Activated CD8-positive, alpha-beta memory T cell treated with anti-CD3 and anti-CD28 coated beads for 36 hours (primary cell): ENCODE measurements at regions not wholly inside any gene's neighbourhood (a gene's known extent, or its start where the extent isn't known, plus 50 kb on each side); places are given as distances from the start of the nearest gene placed in this dataset.
"Not testable (repeated sequence)": the region's sequence is repeated elsewhere in the genome, so short reads cannot be mapped to it uniquely, and the experiment has no call there.

Source experiments
- CTCF ChIA-PET: fragments of 350-600 bp; sonication (Branson Sonifier 250); formaldehyde crosslinking; loops from one replicate; lab custom pipeline; 2021; ENCODE audit warnings: antibody characterized with exemption; lab: Charles Lee
- POLR2A ChIA-PET: fragments of 350-600 bp; sonication (Branson Sonifier 250); formaldehyde crosslinking; loops from one replicate; lab custom pipeline; 2021; ENCODE audit warnings: antibody characterized with exemption; lab: Charles Lee

DNA sequence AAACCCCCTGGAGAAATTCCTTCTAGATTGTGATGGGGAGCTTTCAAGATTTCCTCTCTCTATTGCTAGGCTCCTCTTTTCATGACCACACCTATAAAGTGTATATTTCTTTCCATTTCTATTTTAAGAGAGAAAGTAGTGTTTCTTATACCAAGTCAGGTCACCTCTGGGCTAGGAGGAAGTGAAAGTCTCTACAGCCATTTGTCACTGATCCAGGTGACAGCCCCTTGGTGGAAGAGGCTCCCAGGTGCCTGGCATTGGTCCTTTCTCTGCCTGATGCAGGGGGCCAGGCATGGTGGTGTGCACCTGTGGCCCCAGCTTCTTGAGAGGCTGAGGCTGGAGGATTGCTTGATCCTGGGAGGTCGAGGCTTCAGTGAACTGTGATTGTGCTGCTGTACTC is 64.7 kb downstream of the DHCR7 start:
- POLR2A ChIA-PET = no interaction called here
- CTCF ChIA-PET = no interaction called here

DNA sequence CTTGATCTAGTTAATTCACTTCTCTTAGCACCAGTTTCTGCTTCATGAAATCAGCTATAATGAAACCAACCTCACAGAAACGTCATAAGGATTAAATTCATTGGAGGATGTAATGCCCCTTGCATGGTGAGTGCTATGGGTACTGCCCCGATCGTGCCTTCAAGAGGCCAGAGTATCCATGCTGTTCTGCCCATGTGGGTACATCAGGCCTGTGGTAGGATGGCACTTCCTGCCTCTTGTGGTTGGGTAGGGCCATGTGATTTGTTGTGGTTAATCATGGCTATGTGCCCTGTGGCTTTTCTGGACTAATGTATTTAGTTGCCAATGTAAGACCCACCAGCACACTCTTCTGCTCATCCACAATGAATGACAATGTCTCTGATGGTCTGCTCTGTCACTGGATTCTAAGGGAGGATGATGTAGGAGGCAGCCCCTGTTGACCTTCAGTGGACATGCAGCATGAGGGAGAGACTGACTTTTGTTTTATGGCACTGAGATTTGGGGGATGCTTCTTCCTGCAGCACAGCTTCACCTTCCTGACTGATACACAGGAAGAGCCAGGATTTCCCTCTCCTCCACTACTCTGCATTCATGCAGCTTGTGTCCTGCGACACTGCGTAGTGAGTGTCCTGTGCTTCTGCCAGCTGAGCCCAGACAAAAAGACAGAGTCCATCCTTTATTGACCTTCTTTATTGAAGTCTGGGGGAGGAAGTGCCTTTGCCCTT is 66.2 kb downstream of the DHCR7 start:
- ChIA-PET CTCF (no interaction called here), POLR2A (no interaction called here)

DNA sequence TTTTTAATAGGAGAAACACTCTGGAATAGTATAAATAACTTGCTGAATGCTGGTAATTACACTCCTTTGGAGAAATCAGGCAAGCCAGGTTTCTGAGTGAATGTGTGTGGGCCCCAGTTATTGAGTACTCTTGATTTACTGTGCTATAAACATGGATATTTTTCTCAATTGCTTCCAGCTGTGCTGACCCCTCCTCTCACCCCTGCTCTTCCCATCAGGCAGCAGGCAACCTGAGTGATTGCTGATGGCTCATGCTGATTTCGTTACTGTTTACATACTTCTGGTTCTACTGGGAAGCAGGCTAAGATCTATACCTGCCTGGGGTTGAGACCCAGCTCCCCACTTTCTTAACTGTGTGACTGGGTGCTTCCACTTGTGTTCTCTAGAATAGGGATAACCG is 68.5 kb downstream of the DHCR7 start:
- POLR2A ChIA-PET = no interaction called here
- CTCF ChIA-PET = no interaction called here

DNA sequence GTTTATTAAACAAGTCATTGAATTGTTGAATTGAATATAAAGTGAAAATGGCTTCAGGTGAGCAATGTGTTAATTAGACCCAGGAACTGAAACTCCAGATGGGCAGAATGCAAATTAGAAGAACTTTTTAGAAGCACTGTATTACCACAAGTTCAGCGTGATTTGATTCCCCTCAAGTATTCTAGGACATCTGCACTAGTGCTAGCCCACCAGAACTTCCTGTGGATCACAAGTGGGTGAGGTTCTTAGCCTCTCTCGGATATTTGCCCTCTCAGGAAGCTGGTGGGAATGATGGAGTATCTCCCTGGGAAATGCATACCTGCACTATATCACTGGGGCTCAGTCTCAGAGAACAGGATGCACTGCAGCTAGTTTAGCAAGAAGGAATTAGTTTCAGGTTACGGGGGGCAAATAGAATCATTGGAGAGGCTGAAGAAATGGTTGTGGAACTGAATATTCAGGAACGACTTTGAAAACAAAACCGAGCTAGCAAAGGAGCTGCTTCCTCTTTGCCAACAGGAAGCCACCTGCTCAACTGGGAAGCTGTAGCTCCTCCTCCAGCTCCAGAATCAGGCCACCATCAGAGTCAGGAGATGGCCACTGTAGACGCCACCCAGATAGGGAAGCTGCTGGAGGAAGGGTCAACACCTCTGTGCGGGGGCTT is 74.3 kb downstream of the DHCR7 start:
- ChIA-PET POLR2A (no interaction called here), CTCF (no interaction called here)

DNA sequence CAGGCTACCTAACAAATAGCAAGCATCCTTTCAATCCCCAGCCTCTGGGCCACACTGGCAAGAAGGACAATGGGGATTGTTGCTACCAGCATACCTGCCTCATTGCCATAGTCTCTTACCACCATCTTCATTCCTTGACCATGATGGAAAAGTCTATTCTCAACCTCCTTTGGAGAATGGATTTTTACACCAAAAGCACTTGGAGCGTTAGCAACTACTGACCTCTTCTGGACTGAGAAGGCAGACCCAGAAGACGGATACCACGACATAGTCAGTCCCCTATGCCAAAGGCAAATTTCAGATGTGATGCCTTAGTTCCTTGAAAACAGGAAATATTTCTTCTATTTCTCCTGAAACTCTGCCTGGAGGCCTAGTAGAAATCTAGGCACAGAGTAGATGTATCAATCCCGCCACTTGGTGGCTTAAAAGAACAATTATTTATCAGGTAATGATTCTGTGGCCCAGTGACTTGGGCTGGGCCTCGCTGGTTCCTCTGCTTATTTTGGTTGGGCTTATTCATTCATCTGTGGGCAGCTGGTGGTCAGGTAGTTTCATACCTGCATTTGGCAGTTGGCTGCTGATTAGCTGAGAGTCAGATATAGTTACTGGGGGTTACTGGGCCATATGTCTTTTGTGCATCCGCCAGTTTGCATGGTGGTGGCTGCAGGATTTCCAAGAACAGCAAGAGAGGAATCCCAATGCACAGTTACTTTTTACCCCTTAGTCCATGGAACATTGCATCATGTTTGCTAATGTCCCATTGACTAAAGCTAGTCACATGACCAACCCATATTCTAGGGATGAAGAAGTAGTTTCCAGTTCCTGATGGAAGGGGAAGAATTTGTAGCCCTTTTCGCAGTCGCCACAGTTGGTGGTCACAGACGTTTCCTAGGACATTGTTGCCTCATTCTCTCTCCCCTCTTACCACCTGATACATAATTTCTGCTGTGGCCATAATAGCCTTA is 75.2 kb downstream of the DHCR7 start:
- ChIA-PET CTCF (no interaction called here), POLR2A (no interaction called here)

DNA sequence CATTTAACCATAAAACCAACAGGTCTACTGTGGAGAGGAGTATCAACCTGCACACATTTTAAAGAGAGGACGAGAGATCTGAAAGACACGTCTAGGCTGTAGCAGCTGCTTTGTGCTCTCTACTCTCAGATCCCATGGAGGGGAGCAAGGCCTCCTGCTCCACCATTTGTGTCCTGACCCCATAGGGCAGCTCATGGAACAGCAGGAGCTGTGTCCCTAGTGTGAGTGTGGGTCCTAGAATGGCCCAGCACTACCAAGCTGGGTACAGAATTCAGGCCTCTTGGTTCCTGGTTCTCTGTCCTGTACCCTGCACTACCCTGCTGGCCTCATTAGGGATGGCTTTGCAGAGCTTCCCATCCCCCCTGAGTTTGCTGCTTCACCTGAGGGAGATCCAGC is 76.5 kb downstream of the DHCR7 start:
- ChIA-PET CTCF (no interaction called here), POLR2A (no interaction called here)

DNA sequence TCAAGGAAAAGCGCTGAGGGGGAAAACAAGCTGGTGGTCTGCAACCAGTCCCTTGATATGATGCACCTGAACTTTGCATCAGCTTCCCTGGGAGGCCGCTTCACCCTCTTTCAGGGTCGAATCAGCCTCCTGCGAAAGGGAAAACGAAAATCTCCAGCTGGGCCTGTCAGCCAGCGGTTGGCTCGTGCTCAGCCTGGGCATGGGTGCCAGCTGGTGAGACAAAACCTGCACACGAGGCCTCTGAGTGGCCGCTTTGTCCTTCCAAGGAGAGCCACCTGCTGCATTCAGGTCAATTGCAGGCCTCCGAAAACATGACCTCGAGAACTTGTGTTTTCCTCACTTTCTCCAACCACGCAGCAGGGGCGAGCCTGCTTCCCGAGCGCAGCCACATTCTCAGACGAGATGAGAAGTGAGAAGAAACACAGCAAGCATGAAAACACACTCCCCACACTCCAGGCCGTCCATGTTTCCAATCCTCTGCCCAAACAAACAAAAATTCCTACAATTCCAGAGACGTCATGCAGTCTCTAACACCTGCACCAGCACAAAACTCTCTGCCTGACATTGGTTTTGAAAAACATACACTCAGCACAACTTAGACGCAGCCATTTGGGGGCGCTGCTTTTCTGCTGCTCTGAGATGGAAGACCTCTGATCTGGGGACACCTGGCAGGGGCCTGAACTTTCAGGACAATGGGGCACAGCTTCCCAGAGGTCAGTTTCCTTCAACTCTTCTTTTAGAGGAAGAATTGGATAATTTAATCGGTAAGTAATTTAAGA is 77.1 kb downstream of the DHCR7 start:
- POLR2A ChIA-PET = no interaction called here
- CTCF ChIA-PET = interaction anchor here (0.8 kb wide), 1 partner anchor 21 kb away, joined by 3 read pairs; no protein-coding TSS in a partner anchor

DNA sequence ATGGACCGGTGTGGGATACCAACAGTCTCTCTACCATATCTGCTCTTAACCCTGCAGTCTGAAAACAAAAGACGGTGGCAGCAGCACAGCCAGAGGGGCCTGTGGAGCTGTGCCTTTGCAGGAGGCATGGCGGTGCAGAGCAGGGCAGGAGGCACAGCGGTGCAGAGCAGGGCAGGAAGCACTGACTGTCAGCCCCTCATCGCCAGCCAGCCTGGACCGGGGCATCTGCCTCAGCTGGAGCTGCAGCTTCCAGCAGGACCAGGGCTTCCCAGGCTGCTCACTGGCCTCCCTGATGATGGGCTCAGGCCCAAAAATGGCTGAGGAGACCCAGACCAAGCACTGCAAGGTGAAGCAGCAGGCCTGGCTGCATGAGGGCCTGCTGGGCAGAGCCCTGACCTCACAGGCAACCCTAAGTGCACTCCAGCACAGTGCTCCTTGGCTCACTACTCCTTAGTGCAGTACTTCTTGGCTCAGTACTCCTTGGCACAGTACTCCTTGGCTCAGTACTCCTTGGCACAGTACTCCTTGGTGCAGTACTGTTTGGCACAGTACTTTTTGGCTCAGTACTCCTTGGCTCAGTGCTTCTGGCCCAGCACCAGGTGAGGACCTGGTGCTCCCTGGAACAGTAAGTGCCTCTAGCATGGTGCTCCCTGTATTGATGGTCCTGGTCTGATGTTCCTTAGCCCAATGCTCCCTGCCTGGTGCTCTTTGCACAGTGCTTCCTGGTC is 78.0 kb downstream of the DHCR7 start:
- POLR2A ChIA-PET = no interaction called here
- CTCF ChIA-PET = interaction anchor here (0.8 kb wide), 1 partner anchor 22 kb away, joined by 3 read pairs; no protein-coding TSS in a partner anchor

DNA sequence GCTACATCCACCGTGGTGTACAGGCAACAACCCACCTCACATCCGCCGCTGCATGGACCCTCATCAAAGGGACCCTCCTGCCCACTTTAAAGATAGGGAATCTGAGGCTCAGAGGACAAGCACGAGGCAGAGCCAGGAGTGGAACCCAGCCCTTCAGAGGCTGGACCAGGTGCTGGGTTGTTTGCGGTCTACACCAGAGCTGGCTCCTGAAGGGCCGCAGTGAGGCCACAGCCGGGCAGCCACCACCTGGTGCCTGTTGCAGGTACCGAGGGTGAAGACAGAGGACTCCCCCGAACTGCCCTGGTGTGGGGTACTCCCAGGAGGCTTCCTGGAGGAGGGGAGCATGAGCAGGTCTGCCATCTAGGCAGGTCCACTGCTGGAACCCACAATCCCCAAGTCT is 78.8 kb downstream of the DHCR7 start:
- POLR2A ChIA-PET = no interaction called here
- CTCF ChIA-PET = no interaction called here

DNA sequence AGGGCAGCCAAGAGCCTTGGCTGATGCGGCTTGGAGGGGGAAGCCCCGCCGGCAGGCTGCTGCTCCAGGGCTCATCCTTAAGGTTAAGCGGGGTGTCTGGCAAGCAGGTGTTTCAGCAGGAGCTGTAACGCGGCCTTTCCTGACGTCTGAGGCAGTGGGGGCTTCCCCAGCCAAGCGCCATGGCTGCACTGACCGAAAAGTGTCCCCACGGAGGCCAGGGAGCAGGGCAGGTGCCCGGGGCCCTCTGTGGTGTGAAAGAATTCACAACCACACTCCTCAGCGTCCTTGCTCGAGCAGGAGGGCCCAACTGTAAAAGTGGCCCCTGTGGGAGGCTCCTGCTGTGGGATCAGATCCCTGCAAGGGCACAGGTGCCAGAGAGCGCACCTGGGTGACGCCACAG is 79.2 kb downstream of the DHCR7 start:
- ChIA-PET CTCF (no interaction called here), POLR2A (no interaction called here)

DNA sequence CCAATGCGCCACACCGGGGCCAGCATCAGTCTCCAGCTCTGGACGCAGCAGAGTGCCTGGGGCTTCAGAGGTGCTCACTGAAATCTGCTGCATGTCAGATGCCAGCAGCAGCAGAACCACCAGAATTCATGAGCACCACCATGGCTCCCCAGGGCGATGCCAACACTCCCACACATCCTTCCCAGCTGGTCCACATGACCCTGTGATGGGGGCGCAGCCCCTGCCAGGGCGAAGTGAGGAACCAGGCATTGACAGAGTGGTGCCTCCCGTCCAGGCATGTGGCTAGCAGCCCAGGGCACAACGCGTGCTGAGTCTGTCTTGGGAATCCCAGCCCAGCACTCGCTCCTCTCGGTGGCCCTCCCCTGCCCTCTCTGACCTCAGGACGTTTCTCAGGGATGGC is 80.4 kb downstream of the DHCR7 start:
- ChIA-PET POLR2A (no interaction called here), CTCF (no interaction called here)

DNA sequence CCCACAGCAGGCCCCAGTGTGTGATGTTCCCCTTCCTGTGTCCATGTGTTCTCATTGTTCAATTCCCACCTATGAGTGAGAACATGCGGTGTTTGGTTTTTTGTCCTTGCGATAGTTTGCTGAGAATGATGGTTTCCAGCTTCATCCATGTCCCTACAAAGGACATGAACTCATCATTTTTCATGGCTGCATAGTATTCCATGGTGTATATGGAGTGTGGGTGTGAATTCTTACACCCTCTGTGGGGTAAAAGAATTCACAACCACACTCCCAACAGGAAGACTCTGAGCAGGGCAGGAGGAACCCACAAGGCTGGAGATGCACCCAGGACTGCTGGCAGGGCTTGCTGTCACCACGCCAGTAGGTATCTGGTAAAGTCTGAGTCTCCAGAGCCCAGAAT is 80.9 kb downstream of the DHCR7 start:
- POLR2A ChIA-PET, CTCF ChIA-PET: not testable (repeated sequence)

DNA sequence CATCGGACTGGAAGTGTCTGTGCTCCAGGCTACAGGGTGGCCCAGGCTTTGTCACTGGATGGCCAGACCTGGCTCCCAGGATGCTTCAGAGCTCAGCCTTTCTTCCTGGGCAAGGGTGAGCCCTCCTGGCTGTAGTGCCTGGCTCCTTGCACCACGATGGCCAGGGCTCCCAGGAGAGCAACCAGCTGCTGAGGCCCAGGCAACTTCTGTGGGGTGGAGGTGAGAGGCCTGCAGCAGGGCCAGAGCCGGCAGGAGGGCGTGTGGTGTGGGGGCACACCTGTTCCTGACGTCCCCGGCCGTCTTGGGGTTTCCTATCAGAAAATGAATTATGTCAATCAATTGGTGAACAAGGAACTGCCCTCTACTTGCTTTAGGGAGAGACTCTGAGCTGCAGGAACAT is 82.1 kb downstream of the DHCR7 start:
- ChIA-PET CTCF (no interaction called here), POLR2A (no interaction called here)

DNA sequence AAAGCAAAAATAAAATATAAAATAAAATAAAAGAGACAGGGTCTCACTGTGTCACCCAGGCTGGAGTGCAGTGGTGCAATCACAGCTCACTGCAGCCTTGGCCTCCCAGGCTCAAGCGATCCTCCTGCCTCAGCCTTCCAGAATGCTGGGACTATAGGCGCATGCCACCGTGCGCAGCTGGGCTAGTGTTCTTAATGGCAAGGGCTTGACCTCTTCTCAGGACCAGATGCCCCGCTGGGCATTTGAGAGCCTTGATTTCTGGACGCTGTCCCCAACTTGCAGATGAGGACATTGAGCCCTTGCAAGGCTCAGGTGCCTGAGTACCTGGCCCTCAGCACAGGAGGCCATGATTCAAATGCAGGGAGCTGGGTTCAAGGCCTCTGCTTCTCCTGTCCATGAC is 82.6 kb downstream of the DHCR7 start:
- ChIA-PET POLR2A (no interaction called here), CTCF (no interaction called here)

DNA sequence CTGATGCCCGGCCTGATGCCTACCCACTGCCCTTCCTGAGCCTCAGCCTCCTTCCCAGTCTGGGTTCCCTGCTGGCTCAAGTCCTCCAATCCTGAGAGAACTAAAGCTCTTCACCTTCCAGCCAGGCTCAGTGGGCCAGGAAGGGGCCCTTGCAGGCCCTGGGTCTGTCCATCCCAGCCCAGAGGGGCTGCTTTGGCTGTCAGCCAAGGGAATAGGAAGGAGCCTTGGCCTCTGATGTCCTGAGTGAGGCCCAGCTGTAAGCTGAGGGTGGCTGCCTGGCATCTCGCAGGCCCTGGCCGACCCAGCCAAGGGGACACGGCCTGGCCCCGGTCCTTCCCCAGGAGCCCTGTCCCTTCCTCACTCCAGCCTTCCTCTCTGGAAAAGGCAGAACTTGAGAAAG is 83.4 kb downstream of the DHCR7 start:
- CTCF ChIA-PET = no interaction called here
- POLR2A ChIA-PET = no interaction called here

DNA sequence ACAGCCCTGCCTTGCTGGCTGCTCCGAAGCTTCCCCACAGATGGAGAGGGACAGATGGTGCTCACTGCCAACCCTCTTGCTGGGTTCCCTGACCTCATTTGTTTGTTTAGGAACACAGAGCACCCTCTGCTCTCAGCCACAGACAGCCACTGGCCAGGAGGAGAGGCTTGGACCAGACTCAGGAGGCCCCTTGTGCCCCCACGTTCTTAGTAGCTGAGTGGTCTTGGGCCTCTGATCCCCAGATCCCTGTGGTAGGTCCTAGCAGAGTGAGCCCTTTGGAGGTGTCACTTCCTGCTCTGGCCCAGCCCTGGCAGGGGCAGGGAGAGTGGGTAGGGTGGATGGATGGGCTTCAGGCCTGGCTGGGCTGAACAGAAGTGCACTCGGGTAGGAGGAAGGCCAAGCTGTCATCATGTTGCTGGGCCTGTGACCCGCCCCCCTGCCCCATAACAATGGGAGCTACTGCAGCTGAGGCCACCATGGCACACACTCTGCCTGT is 84.0 kb downstream of the DHCR7 start:
- POLR2A ChIA-PET = no interaction called here

DNA sequence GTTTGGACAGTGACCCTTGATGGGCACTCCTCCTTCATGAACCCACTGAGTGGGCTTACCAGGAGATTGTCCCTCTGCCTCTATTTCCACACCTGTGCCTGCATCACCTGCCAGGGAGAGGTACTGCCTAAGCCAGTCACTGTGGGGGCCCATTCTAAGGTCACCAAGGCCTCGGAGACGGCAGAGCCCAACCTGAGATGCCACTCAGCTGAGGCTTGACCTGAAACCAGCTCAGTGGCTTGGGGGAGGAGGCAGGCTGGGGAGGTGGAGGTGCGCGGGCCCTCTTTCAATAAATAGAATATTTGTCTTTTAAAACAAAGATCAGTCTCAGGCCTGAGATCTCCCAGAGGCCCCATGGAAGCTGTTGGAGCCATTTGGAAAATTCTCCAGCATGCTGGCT is 84.5 kb downstream of the DHCR7 start:
- ChIA-PET CTCF (no interaction called here), POLR2A (no interaction called here)

More for the DNA sequence above, 84.0 kb downstream of the DHCR7 start:
- CTCF ChIA-PET = no interaction called here

DNA sequence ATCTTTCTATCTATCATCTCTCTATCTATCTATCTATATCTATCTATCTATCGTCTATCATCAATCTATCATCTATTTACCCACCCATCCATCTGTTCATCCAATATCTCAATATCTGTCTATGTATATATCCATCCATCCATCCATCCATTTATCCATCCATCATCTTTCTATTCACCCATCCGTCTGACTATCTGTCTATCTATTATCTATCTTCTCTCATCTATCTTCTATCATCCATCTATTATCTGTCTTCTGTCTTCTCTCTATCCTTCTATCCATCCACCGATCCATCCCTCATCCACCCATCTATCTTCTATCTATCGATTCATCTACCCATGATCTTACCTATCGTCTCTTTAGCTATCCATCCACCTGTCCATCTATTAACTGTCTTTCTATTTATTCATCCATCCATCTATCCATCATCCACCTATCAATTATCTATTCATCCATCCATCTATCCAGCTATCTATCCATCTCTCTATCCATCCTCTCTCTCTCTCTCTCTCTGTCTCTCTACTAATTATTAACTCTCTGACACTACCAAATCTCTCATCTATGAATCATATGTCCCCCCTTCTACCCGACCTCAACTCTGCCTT is 89.1 kb downstream of the DHCR7 start:
- ChIA-PET POLR2A (no interaction called here), CTCF (interaction anchor here (0.6 kb wide), 2 partner anchors 48 to 876 kb away, joined by 3 to 4 read pairs; no protein-coding TSS in a partner anchor)
